ENCODE measurements at regions not wholly inside any gene's neighbourhood (a gene's known extent, or its start where the extent isn't known, plus 50 kb on each side); places are given as distances from the start of the nearest gene placed in this dataset.

DNA sequence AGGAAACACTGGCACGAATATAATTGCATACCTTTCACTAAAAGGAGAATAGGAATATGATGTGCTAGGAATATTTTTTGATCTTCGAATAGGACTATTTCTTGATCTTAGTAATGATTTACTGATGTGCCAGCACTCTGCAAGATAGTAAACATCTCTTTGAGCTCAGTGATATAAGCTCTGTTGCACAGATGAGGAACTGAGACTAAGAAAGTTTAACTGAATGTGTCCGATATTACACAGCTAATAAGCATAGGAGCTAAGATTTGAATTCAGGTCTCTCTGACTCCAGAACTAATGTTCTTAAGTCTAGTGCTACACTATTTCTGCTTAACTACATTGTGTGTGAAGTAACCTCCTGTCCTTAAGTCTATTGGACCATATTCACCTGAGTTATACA is 98.4 kb upstream of the PTPRZ1 start:
- Histone ChIP-seq H3K4me3 (no peak overlapping the region), H3K27me3 (no peaks in the 10 kb centered on the region), H3K9ac (no peak overlapping the region), H3K9me3 (ENCODE audit: low read depth) (no peaks in the 10 kb centered on the region), H3F3A (ENCODE audit: low read depth) (no peaks in the 10 kb centered on the region), H3K27ac (no peak overlapping the region), H2AFZ (replicated peaks) (no peak overlapping the region), H4K20me1 (ENCODE audit: low read depth) (no peaks in the 10 kb centered on the region), H3K4me1 (no peaks in the 10 kb centered on the region), H3K4me2 (no peak overlapping the region), H3K79me2 (ENCODE audit: low read depth) (no peaks in the 10 kb centered on the region), H3K36me3 (no peaks in the 10 kb centered on the region)
- DNase-seq (ENCODE audit: low spot score) = no peak
- H3K4me3 Mint-ChIP-seq = no peak overlapping the region
- peaks cover 2% of the 10 kb centered on the region for H3K9me3 Mint-ChIP-seq
- no peaks in the 10 kb centered on the region for H3K36me3 Mint-ChIP-seq
- no peaks in the 10 kb centered on the region for H3K27me3 Mint-ChIP-seq (ENCODE audit: insufficient read depth, low read depth)
- H3K4me1 Mint-ChIP-seq = no peaks in the 10 kb centered on the region
- H3K27ac Mint-ChIP-seq = no peak overlapping the region
- no peak for TF ChIP-seq EZH2phosphoT487 (IDR thresholded peaks at IDR 0.05)
- TF ChIP-seq, protein P1, sequence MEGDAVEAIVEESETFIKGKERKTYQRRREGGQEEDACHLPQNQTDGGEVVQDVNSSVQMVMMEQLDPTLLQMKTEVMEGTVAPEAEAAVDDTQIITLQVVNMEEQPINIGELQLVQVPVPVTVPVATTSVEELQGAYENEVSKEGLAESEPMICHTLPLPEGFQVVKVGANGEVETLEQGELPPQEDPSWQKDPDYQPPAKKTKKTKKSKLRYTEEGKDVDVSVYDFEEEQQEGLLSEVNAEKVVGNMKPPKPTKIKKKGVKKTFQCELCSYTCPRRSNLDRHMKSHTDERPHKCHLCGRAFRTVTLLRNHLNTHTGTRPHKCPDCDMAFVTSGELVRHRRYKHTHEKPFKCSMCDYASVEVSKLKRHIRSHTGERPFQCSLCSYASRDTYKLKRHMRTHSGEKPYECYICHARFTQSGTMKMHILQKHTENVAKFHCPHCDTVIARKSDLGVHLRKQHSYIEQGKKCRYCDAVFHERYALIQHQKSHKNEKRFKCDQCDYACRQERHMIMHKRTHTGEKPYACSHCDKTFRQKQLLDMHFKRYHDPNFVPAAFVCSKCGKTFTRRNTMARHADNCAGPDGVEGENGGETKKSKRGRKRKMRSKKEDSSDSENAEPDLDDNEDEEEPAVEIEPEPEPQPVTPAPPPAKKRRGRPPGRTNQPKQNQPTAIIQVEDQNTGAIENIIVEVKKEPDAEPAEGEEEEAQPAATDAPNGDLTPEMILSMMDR (IDR thresholded peaks at IDR 0.05) = no peak
- no peak for TF ChIP-seq EZH2 (IDR thresholded peaks at IDR 0.05)

DNA sequence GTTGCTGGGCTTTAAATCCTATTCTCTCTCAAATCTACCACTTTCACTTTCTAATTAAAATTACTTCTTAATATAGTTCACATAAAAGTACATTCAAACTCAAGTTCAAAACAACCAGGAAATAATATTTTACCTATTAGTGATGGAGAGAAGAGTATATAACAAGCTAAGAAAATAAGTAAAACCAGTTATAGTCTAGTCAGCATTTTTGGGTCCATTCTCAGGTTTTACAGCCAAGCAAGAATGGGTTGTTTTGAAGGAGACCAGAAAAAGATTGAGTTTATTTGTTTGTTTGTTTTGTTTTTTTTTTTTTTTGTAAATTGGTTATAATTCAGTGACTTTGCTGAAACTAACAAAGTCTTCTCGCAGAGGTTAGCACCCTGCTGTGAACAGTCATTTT is 106.3 kb upstream of the PTPRZ1 start:
- no peaks in the 10 kb centered on the region for H4K20me1 ChIP-seq (ENCODE audit: low read depth)
- H3K9me3 ChIP-seq (ENCODE audit: low read depth) = no peaks in the 10 kb centered on the region
- H3K27ac ChIP-seq = no peak overlapping the region
- H3K27me3 ChIP-seq = no peaks in the 10 kb centered on the region
- no peak overlapping the region for H3K4me3 ChIP-seq
- Mint-ChIP-seq H3K4me3 (no peak overlapping the region), H3K9me3 (peaks cover 2% of the 10 kb centered on the region), H3K27ac (no peak overlapping the region), H3K4me1 (peaks cover 9% of the 10 kb centered on the region), H3K27me3 (ENCODE audit: insufficient read depth, low read depth) (no peaks in the 10 kb centered on the region), H3K36me3 (no peaks in the 10 kb centered on the region)
- DNase-seq (ENCODE audit: low spot score) = no peak
- no peak overlapping the region for H3K4me2 ChIP-seq
- H2AFZ ChIP-seq (replicated peaks) = no peak overlapping the region
- TF ChIP-seq EZH2phosphoT487 (IDR thresholded peaks at IDR 0.05) (no peak), EZH2 (IDR thresholded peaks at IDR 0.05) (no peak)
- TF ChIP-seq, protein P1 (IDR thresholded peaks at IDR 0.05) = no peak
- no peak overlapping the region for H3K9ac ChIP-seq
- no peaks in the 10 kb centered on the region for H3K4me1 ChIP-seq
- no peaks in the 10 kb centered on the region for H3F3A ChIP-seq (ENCODE audit: low read depth)
- H3K79me2 ChIP-seq (ENCODE audit: low read depth) = no peaks in the 10 kb centered on the region
- H3K36me3 ChIP-seq = no peaks in the 10 kb centered on the region

DNA sequence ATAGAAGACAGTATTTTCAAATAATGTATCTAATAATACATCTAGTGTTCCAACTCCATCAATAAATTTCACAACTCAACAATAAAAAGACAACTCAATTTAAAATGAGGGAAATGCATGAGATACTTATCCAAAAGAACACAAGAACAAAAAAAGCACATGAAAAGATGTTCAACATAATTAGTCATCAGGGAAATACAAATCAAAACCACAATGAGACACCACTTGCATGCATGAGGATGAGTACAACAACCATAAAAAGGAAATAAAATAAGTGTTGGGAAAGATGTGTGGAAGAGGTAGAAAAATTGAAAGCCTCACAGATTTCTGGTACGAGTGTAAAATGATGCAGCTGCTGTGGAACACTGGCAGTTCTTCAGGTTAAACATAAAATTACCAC is 111.6 kb upstream of the PTPRZ1 start:
- Mint-ChIP-seq H3K27ac (no peak overlapping the region), H3K4me1 (peaks cover 14% of the 10 kb centered on the region), H3K9me3 (no peaks in the 10 kb centered on the region), H3K36me3 (no peaks in the 10 kb centered on the region), H3K4me3 (no peak overlapping the region), H3K27me3 (ENCODE audit: insufficient read depth, low read depth) (no peaks in the 10 kb centered on the region)
- no peaks in the 10 kb centered on the region for H3K36me3 ChIP-seq
- no peaks in the 10 kb centered on the region for H3F3A ChIP-seq (ENCODE audit: low read depth)
- H3K27ac ChIP-seq = no peak overlapping the region
- H3K4me3 ChIP-seq = no peak overlapping the region
- no peak for DNase-seq (ENCODE audit: low spot score)
- H3K79me2 ChIP-seq (ENCODE audit: low read depth) = no peaks in the 10 kb centered on the region
- H4K20me1 ChIP-seq (ENCODE audit: low read depth) = no peaks in the 10 kb centered on the region
- TF ChIP-seq EZH2phosphoT487 (IDR thresholded peaks at IDR 0.05) = no peak
- no peak for TF ChIP-seq EZH2 (IDR thresholded peaks at IDR 0.05)
- TF ChIP-seq, protein P1 (IDR thresholded peaks at IDR 0.05) = no peak
- no peaks in the 10 kb centered on the region for H3K4me1 ChIP-seq
- no peak overlapping the region for H3K9ac ChIP-seq
- no peak overlapping the region for H3K4me2 ChIP-seq
- no peak overlapping the region for H2AFZ ChIP-seq (replicated peaks)
- H3K9me3 ChIP-seq (ENCODE audit: low read depth) = no peaks in the 10 kb centered on the region
- H3K27me3 ChIP-seq = no peaks in the 10 kb centered on the region

All from neural progenitor cell (in vitro differentiated cells).